WI38 (cell line): ENCODE measurements at regions not wholly inside any gene's neighbourhood (a gene's known extent, or its start where the extent isn't known, plus 50 kb on each side); places are given as distances from the start of the nearest gene placed in this dataset.

Experiments
- H3K4me3 ChIP-seq: 2 replicates; pipeline ENCODE4 v1.5.1; 2011; ENCODE audit warnings: low read depth, mild to moderate bottlenecking, control low read depth, low read length
- TF ChIP-seq, protein P1 (sequence below): IDR thresholded peaks from 2 replicates; pipeline ENCODE4 v1.5.1; 2012; ENCODE audit warnings: low read depth, mild to moderate bottlenecking, control low read depth, low read length

DNA sequence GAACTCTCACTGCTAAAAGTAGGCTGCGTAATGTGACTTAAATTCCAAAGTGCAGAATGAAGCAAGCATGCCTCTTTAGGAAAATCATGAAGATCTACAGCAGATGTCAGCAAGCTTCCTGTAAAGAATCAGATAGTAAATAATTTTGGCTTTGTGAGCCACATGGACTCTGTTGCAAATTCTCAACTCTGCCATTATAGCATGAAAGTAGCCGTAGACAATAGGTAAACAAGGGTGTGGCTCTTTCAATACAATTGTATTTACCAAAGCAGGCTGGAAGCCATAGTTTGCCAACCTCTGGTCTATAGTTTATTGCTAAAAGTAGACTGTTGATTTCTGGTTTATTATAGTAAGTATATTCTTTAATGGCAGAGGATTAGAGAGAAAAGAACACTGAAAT lies 80.3 kb upstream of the FAM9B start:
- TF ChIP-seq, protein P1, sequence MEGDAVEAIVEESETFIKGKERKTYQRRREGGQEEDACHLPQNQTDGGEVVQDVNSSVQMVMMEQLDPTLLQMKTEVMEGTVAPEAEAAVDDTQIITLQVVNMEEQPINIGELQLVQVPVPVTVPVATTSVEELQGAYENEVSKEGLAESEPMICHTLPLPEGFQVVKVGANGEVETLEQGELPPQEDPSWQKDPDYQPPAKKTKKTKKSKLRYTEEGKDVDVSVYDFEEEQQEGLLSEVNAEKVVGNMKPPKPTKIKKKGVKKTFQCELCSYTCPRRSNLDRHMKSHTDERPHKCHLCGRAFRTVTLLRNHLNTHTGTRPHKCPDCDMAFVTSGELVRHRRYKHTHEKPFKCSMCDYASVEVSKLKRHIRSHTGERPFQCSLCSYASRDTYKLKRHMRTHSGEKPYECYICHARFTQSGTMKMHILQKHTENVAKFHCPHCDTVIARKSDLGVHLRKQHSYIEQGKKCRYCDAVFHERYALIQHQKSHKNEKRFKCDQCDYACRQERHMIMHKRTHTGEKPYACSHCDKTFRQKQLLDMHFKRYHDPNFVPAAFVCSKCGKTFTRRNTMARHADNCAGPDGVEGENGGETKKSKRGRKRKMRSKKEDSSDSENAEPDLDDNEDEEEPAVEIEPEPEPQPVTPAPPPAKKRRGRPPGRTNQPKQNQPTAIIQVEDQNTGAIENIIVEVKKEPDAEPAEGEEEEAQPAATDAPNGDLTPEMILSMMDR = no peak
- H3K4me3 ChIP-seq = no peak overlapping the region

DNA sequence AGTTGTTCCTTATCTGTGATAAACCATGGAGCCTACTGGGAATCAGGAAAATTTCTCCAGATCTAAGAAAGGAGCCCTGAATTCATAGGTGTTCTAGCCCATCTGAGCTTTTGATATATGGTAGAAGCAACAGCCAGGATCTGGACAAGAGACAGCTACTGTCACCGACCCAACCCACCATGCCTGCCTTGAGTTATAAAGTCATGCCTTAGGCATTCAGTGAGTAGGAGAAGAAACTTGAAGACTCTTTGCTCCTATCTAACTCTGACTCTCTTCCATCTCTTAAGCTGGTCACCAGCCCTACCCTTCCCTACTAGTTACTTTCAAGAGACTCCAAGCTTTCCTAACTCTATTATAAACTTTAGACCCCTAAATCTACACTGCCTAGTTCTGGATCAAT lies 83.9 kb upstream of the FAM9B start:
- no peak overlapping the region for H3K4me3 ChIP-seq
- TF ChIP-seq, protein P1 = no peak

DNA sequence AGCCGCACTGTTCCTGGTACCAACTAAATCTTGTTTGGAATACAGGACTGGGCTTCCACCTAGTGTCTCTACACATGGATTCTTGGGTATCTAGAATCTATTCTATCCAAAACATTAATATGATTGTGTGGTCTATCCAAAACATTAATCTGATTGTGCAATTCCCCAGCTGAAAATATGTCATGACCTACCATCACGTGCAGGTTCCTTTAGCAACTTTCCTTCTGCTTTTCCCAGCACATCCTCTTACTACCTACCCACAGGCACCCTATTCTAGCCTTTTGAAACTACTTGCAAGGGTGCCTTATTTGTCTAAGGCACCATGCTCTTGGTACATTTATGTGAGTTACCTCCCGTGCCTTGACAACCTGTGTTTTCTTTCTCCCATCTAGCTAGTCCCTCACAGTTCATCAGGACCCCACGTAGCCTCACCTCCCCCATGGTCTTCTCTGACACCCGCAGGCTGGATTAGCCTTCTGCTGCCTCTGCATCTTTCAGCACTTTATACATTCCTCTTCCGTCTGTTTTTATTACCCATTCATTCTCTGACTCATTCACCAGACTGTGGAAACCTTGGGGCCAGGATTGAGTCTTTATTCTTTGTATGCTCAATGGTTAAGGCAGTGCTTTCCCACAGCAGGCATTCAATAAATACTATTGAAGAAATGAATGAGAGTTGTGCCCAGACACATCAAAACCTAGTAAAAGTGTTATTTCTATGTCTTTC lies 88.8 kb upstream of the FAM9B start:
- TF ChIP-seq, protein P1 = no peak

DNA sequence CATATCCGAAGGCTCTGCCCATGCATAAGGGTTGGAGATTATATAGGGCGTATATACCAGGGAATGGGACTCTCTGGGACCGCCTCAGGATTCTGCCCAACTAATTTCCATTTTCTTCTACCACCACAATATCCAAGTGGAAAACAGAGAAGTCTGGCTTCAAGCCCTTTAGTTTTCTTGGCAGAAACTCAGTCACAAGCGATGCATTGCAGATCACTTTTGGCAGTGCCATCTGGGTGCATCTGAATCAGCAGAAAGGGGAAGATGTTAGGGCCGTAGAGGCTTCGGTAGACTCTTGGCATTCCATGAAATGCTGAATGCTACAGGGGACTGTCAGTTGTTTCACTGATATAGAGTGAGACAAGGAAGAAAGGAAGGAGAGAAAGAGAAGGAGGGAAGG lies 94.1 kb upstream of the FAM9B start:
- H3K4me3 ChIP-seq = no peak overlapping the region
- TF ChIP-seq, protein P1 = no peak

More for the DNA sequence above, 88.8 kb upstream of the FAM9B start:
- no peak overlapping the region for H3K4me3 ChIP-seq

DNA sequence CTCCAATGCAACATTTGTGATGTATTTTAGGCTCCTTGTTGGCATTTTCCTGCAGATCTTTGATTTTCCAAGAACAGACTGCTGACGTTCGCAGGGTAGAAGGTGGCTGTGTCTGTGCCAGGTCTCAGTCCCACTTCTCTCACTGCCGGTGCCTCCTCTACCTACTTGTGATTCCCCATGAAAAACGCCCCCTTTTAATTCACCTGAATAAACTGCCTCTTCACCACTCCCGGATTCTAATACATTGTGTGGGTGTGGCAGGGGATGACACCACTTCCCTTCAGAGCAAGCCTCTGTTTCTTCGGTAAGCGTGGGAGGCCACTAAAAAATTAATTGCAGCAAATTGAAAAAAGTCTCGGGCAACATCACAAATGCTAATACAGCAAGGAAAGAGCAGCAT lies 96.1 kb upstream of the FAM9B start:
- TF ChIP-seq, protein P1 = no peak
- no peak overlapping the region for H3K4me3 ChIP-seq

DNA sequence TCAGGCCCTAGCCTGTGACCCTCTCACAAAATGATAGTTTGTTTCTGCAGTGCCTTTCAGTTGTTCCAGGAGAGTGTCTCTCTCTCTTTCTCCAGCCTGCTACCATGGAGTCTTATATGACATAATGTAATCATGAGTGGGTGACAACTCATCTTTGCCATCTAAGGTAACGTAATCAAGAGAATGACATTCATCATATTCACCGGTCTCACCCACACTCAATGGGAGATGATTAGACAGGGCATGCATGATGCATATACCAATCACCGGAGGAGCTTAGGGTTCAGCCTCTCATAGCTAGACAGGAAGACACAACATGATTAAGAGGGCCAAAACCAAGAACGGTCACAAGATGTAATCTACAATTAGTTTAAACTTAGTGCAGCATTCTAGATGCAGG lies 97.1 kb upstream of the FAM9B start:
- H3K4me3 ChIP-seq = no peak overlapping the region
- TF ChIP-seq, protein P1 = no peak

DNA sequence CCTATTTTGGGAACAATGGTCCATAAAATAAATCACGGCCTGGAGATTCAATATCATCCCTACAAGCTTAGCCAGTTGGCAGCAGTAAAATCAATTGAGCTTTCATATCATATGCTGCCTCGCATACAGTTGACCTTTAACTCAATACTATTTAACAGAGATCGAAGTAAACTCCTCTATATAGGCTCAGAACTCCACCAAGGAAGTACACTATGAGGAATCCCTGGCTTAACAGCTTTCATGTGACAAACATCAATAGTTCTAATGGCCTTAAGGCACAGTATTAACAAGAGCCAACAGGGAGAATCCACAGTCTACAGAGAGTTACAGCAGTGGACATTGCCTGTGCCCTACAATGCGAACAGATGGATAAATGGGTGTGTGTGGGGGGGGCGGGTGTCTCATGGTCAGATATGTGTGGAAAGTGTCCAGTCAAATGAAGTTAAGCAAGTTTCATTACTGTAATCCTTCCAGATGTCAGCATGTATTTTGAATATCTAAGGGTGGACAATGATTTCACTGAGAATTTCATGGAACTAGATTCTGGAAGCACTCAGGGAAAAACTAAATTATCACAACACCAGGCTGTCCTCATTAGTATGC lies 98.2 kb upstream of the FAM9B start:
- TF ChIP-seq, protein P1 = no peak
- H3K4me3 ChIP-seq = no peak overlapping the region
